Ishikawa (cell line): ENCODE measurements at regions not wholly inside any gene's neighbourhood (a gene's known extent, or its start where the extent isn't known, plus 50 kb on each side); places are given as distances from the start of the nearest gene placed in this dataset.

ENCODE experiments used
- CEBPB ChIP-seq: IDR thresholded peaks from 2 replicates; pipeline ENCODE4 v1.6.1; 2012
- CREB1 ChIP-seq: IDR thresholded peaks from 2 replicates; pipeline ENCODE4 v1.6.1; 2012; ENCODE audit warnings: low read depth
- EGR1 ChIP-seq: IDR thresholded peaks from 2 replicates; pipeline ENCODE4 v1.6.1; 2012
- EP300 ChIP-seq: IDR thresholded peaks from 2 replicates; pipeline ENCODE4 v1.6.1; 2012; ENCODE audit warnings: borderline replicate concordance
- FOXM1 ChIP-seq: IDR thresholded peaks from 2 replicates; pipeline ENCODE4 v1.6.1; 2012; ENCODE audit warnings: low read depth, borderline replicate concordance
- NFIC ChIP-seq: IDR thresholded peaks from 2 replicates; pipeline ENCODE4 v1.6.1; 2012
- RAD21 ChIP-seq: IDR thresholded peaks from 2 replicates; pipeline ENCODE4 v1.6.1; 2012; ENCODE audit warnings: low read depth
- TAF1 ChIP-seq: IDR thresholded peaks from 2 replicates; pipeline ENCODE4 v1.6.1; 2012; ENCODE audit warnings: low read depth, mild to moderate bottlenecking
- TCF12 ChIP-seq: IDR thresholded peaks from 2 replicates; pipeline ENCODE4 v1.6.1; 2012; ENCODE audit warnings: low read depth
- TEAD4 ChIP-seq: IDR thresholded peaks from 2 replicates; pipeline ENCODE4 v1.6.1; 2012
- USF1 ChIP-seq: IDR thresholded peaks from 2 replicates; pipeline ENCODE4 v1.6.1; 2012
- YY1 ChIP-seq: IDR thresholded peaks from 2 replicates; pipeline ENCODE4 v1.6.1; 2012; ENCODE audit warnings: low read depth
- ZBTB7A ChIP-seq: IDR thresholded peaks from 2 replicates; pipeline ENCODE4 v1.6.1; 2012; ENCODE audit warnings: low read depth
- TF ChIP-seq, protein P1 (sequence below): IDR thresholded peaks from 2 replicates; pipeline ENCODE4 v1.6.1; 2012; ENCODE audit warnings: low read depth, mild to moderate bottlenecking
- TF ChIP-seq, protein P2 (sequence below): IDR thresholded peaks from 2 replicates; pipeline ENCODE4 v1.6.1; 2012

DNA sequence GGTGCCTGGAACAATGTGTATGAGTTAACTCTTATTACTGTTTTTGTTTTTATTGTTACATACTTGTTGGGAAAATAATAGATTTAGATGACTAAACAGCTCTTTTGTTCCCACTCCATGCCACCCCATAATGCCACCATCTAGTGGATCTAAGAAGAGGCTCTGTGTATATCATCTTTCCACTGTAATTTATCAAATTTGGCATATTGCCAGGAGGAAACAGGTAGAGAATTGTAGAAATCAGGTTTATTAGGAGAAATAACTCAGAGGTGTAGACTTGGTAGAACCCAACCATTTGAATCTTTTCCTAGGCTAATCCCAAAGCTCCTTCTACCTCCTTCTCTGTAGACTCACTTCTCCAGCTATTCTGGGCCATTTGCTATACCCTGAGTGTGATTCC lies 150.6 kb downstream of the GATB start:
- TF ChIP-seq NFIC: peak; percentile 52
- no peak for TF ChIP-seq CREB1
- TF ChIP-seq, protein P1, sequence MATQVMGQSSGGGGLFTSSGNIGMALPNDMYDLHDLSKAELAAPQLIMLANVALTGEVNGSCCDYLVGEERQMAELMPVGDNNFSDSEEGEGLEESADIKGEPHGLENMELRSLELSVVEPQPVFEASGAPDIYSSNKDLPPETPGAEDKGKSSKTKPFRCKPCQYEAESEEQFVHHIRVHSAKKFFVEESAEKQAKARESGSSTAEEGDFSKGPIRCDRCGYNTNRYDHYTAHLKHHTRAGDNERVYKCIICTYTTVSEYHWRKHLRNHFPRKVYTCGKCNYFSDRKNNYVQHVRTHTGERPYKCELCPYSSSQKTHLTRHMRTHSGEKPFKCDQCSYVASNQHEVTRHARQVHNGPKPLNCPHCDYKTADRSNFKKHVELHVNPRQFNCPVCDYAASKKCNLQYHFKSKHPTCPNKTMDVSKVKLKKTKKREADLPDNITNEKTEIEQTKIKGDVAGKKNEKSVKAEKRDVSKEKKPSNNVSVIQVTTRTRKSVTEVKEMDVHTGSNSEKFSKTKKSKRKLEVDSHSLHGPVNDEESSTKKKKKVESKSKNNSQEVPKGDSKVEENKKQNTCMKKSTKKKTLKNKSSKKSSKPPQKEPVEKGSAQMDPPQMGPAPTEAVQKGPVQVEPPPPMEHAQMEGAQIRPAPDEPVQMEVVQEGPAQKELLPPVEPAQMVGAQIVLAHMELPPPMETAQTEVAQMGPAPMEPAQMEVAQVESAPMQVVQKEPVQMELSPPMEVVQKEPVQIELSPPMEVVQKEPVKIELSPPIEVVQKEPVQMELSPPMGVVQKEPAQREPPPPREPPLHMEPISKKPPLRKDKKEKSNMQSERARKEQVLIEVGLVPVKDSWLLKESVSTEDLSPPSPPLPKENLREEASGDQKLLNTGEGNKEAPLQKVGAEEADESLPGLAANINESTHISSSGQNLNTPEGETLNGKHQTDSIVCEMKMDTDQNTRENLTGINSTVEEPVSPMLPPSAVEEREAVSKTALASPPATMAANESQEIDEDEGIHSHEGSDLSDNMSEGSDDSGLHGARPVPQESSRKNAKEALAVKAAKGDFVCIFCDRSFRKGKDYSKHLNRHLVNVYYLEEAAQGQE: no peak
- TF ChIP-seq TCF12: no peak
- TF ChIP-seq ZBTB7A: no peak

GRCh38 chr4:151611960-151612359 lies 148.8 kb downstream of the GATB start:
- no peak for TF ChIP-seq ZBTB7A
- no peak for TF ChIP-seq FOXM1
- TF ChIP-seq TCF12: no peak
- TF ChIP-seq, protein P1: no peak
- TF ChIP-seq YY1: no peak
- TF ChIP-seq CEBPB: no peak
- no peak for TF ChIP-seq USF1
- TF ChIP-seq CREB1: no peak
- no peak for TF ChIP-seq EGR1
- TF ChIP-seq, protein P2, sequence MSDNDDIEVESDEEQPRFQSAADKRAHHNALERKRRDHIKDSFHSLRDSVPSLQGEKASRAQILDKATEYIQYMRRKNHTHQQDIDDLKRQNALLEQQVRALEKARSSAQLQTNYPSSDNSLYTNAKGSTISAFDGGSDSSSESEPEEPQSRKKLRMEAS: no peak

GRCh38 chr4:151613290-151613689 lies 147.5 kb downstream of the GATB start:
- TF ChIP-seq, protein P1: no peak
- TF ChIP-seq CEBPB (no peak), TEAD4 (no peak), RAD21 (no peak), FOXM1 (no peak), YY1 (no peak), EGR1 (no peak), CREB1 (no peak), ZBTB7A (no peak), TAF1 (no peak), USF1 (no peak), NFIC (no peak), TCF12 (no peak)
- TF ChIP-seq, protein P2: no peak

DNA sequence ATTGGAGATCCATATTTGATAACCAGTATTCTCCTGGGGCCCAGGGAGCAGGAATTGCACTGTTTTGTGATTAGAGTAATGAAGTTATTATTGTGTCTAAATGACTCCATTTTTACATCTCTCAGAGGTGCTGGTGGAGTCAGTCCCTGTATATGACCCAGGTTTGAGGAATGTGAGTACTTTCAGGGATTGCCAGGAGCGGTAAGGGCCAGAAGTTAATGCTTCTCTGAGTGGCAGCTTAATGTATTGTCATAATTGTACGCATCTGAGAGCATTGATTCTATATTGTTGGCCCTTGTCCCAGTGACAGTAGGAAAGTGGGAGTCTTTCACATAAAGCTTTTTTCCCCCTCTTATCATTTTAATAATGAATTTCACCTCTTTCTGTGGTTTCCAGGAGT lies 146.2 kb downstream of the GATB start:
- TF ChIP-seq TAF1: no peak
- no peak for TF ChIP-seq RAD21
- TF ChIP-seq TCF12: no peak
- TF ChIP-seq, protein P2: no peak
- TF ChIP-seq EP300: no peak
- TF ChIP-seq TEAD4: no peak
- TF ChIP-seq EGR1: no peak
- no peak for TF ChIP-seq YY1
- no peak for TF ChIP-seq CEBPB
- TF ChIP-seq FOXM1: no peak
- no peak for TF ChIP-seq NFIC
- TF ChIP-seq ZBTB7A: no peak
- TF ChIP-seq, protein P1: no peak
- TF ChIP-seq USF1: no peak
- TF ChIP-seq CREB1: no peak
